ENCODE measurements at regions not wholly inside any gene's neighbourhood (a gene's known extent, or its start where the extent isn't known, plus 50 kb on each side); places are given as distances from the start of the nearest gene placed in this dataset.
"Not testable (repeated sequence)": the region's sequence is repeated elsewhere in the genome, so short reads cannot be mapped to it uniquely, and the experiment has no call there.

GRCh38 chr1:57544345-57544744, 120.5 kb upstream of the DAB1 start:
- no peak for TF ChIP-seq CTCF (IDR thresholded peaks at IDR 0.05)
- no peaks in the 10 kb centered on the region for H3K4me1 ChIP-seq (ENCODE audit: control insufficient read depth in 1 of 2, low read depth in 2 of 2)
- H3K27me3 ChIP-seq (replicated peaks; ENCODE audit: insufficient read depth), result no peaks in the 10 kb centered on the region
- H3K27ac ChIP-seq, result no peak overlapping the region
- no peaks in the 10 kb centered on the region for H3K36me3 ChIP-seq
- no peak overlapping the region for H3K4me3 ChIP-seq
- ATAC-seq (ENCODE audit: insufficient number of reproducible peaks, low FRiP score, low read depth), result no peak
- H3K9me3 ChIP-seq, result no peaks in the 10 kb centered on the region
- DNase-seq (ENCODE audit: low spot score), result no peak

GRCh38 chr1:57536749-57537423, 113.0 kb upstream of the DAB1 start:
- Histone ChIP-seq H3K36me3 (no peaks in the 10 kb centered on the region), H3K4me1 (ENCODE audit: control insufficient read depth in 1 of 2, low read depth in 2 of 2) (peaks cover 0 to 10% of the 10 kb centered on the region in 2 donors), H3K27me3 (replicated peaks; ENCODE audit: insufficient read depth) (no peaks in the 10 kb centered on the region), H3K27ac (no peak overlapping the region), H3K9me3 (no peaks in the 10 kb centered on the region), H3K4me3 (no peak overlapping the region)
- ATAC-seq (ENCODE audit: insufficient number of reproducible peaks, low FRiP score, low read depth), result no peak
- no peak for TF ChIP-seq CTCF (IDR thresholded peaks at IDR 0.05)
- DNase-seq (ENCODE audit: low spot score), result no peak

- Histone ChIP-seq H3K9me3 (peaks cover 2% of the 10 kb centered on the region), H3K27ac (no peak overlapping the region), H3K4me3 (no peak overlapping the region), H3K4me1 (ENCODE audit: control insufficient read depth in 1 of 2, low read depth in 2 of 2) (no peaks in the 10 kb centered on the region), H3K36me3 (no peaks in the 10 kb centered on the region), H3K27me3 (replicated peaks; ENCODE audit: insufficient read depth) (no peaks in the 10 kb centered on the region)
- no peak for TF ChIP-seq CTCF (IDR thresholded peaks at IDR 0.05)
- DNase-seq (ENCODE audit: low spot score) (no peak), ATAC-seq (ENCODE audit: insufficient number of reproducible peaks, low FRiP score, low read depth) (no peak)
These were observed 108.4 kb upstream of the DAB1 start for GRCh38 chr1:57532299-57532698.

GRCh38 chr1:57530911-57531260, 107.0 kb upstream of the DAB1 start:
- DNase-seq (ENCODE audit: low spot score); H3K4me3 ChIP-seq; H3K27me3 ChIP-seq (replicated peaks; ENCODE audit: insufficient read depth); H3K9me3 ChIP-seq; H3K4me1 ChIP-seq (ENCODE audit: control insufficient read depth in 1 of 2, low read depth in 2 of 2); H3K27ac ChIP-seq; ATAC-seq (ENCODE audit: insufficient number of reproducible peaks, low FRiP score, low read depth); H3K36me3 ChIP-seq: not testable (repeated sequence)

GRCh38 chr1:57530206-57530910, 106.5 kb upstream of the DAB1 start:
- ATAC-seq (ENCODE audit: insufficient number of reproducible peaks, low FRiP score, low read depth) (no peak), DNase-seq (ENCODE audit: low spot score) (no peak)
- H3K27ac ChIP-seq, result no peak overlapping the region
- no peaks in the 10 kb centered on the region for H3K36me3 ChIP-seq
- no peaks in the 10 kb centered on the region for H3K4me1 ChIP-seq (ENCODE audit: control insufficient read depth in 1 of 2, low read depth in 2 of 2)
- H3K9me3 ChIP-seq, result peaks cover 2% of the 10 kb centered on the region
- no peak overlapping the region for H3K4me3 ChIP-seq
- H3K27me3 ChIP-seq (replicated peaks; ENCODE audit: insufficient read depth), result no peaks in the 10 kb centered on the region
- TF ChIP-seq CTCF (IDR thresholded peaks at IDR 0.05), result no peak

All from thoracic aorta (tissue), 2 donors.